ENCODE measurements at regions not wholly inside any gene's neighbourhood (a gene's known extent, or its start where the extent isn't known, plus 50 kb on each side); places are given as distances from the start of the nearest gene placed in this dataset.

- no peaks in the 10 kb centered on the region for H4K20me1 ChIP-seq (replicated peaks; ENCODE audit: insufficient read depth)
- Mint-ChIP-seq H3K9me3 (peaks cover under 1% of the 10 kb centered on the region; the same call in 1 of the 3 replicates), H3K4me1 (no peaks in the 10 kb centered on the region), H3K27me3 (ENCODE audit: insufficient read depth, low read depth, poor library complexity) (peaks cover 4% of the 10 kb centered on the region), H3K27ac (no peak overlapping the region), H3K36me3 (ENCODE audit: low read depth) (no peaks in the 10 kb centered on the region), H3K4me3 (no peak overlapping the region)
- H3F3A ChIP-seq (replicated peaks; ENCODE audit: low read depth) = no peaks in the 10 kb centered on the region
- no peaks in the 10 kb centered on the region for H3K4me1 ChIP-seq (ENCODE audit: insufficient read depth)
- no peak overlapping the region for H3K27ac ChIP-seq (ENCODE audit: low read depth)
- H3K4me2 ChIP-seq = no peak overlapping the region
- no peaks in the 10 kb centered on the region for H3K36me3 ChIP-seq (ENCODE audit: insufficient read depth)
- H3K27me3 ChIP-seq (ENCODE audit: insufficient read depth) = no peaks in the 10 kb centered on the region
- no peak for DNase-seq (ENCODE audit: low spot score)
- no peak overlapping the region for H3K4me3 ChIP-seq
- no peak for ATAC-seq
- H2AFZ ChIP-seq = no peak overlapping the region
- no peaks in the 10 kb centered on the region for H3K79me2 ChIP-seq (replicated peaks; ENCODE audit: insufficient read depth)
- TF ChIP-seq JUNB (IDR thresholded peaks at IDR 0.05; ENCODE audit: unreplicated experiment) (no peak), ZNF331 (CRISPR knock-in tag; IDR thresholded peaks at IDR 0.05; ENCODE audit: low read depth) (no peak), EZH2phosphoT487 (IDR thresholded peaks at IDR 0.05; ENCODE audit: unreplicated experiment) (no peak), STAT1 (IDR thresholded peaks at IDR 0.05; ENCODE audit: unreplicated experiment) (no peak), CREB1 (CRISPR knock-in tag; IDR thresholded peaks at IDR 0.05; ENCODE audit: low read depth) (no peak), ZNF114 (CRISPR knock-in tag; IDR thresholded peaks at IDR 0.05) (no peak), CTCF (conservative IDR thresholded peaks at IDR 0.05; ENCODE audit: low read depth in 2 of 2) (no peak), REST (IDR thresholded peaks at IDR 0.05; ENCODE audit: unreplicated experiment) (no peak), ETS1 (IDR thresholded peaks at IDR 0.05) (no peak), POLR2AphosphoS5 (IDR thresholded peaks at IDR 0.05; ENCODE audit: low read depth) (no peak), EZH2 (IDR thresholded peaks at IDR 0.05; ENCODE audit: low read depth, unreplicated experiment) (no peak)
- peaks cover 9% of the 10 kb centered on the region; the same call in 1 of the 2 replicates for H3K9me2 ChIP-seq (ENCODE audit: insufficient read depth)
These were observed 389.4 kb downstream of the DIPK2A start for GRCh38 chr3:144361002-144361401.
